Right lobe of liver (tissue), 4 donors: ENCODE measurements at regions not wholly inside any gene's neighbourhood (a gene's known extent, or its start where the extent isn't known, plus 50 kb on each side); places are given as distances from the start of the nearest gene placed in this dataset.

ENCODE experiments used
- CTCF ChIP-seq, 4 donors: fragments of 200-600 bp in 3 of 4; fragments of 450-650 bp in 1 of 4; IDR thresholded peaks; one replicate each; pipeline versions ENCODE4 v1.5.1 to v1.8.0; 2016 to 2022; ENCODE audit warnings: antibody characterized with exemption in 4 of 4, mild to moderate bottlenecking in 2 of 4
- POLR2A ChIP-seq: fragments of 450-650 bp; IDR thresholded peaks from one replicate; pipeline ENCODE4 v1.6.1; 2017; ENCODE audit warnings: antibody characterized with exemption, mild to moderate bottlenecking
- donor health status: DM: no; HTN: no; CAD: no.
- donor health status: DM: no; HTN: no; CAD: no.
- donor health status: DM: no; HTN: yes; CAD: no.

- TF ChIP-seq CTCF (IDR thresholded peaks at IDR 0.05): no peak
- TF ChIP-seq POLR2A: no peak
Measured at GRCh38 chr13:82976499-82976898, 905.8 kb downstream of the SLITRK1 start.
